ENCODE measurements at regions not wholly inside any gene's neighbourhood (a gene's known extent, or its start where the extent isn't known, plus 50 kb on each side); places are given as distances from the start of the nearest gene placed in this dataset.

- no peak for DNase-seq (ENCODE audit: low read depth)
Measured at GRCh38 chr13:95499811-95500712, 52.5 kb upstream of the CLDN10 start.

GRCh38 chr13:95502216-95502615 is 50.3 kb upstream of the CLDN10 start:
- DNase-seq (ENCODE audit: low read depth), result no peak

Data from iris pigment epithelial cell (primary cell).